GM23338 (cell line): ENCODE measurements at regions not wholly inside any gene's neighbourhood (a gene's known extent, or its start where the extent isn't known, plus 50 kb on each side); places are given as distances from the start of the nearest gene placed in this dataset.

Experiments
- ATAC-seq: fragments of 200-7000 bp; cut with Tn5 transposase; 3 replicates; pipeline ENCODE4 v1.9.1; 2020
- DNase-seq: peaks from one replicate; pipeline ENCODE4 v3.0.0-alpha.2; 2015; ENCODE audit warnings: low spot score
- H2AFZ ChIP-seq: fragments of 200-600 bp; sonication (generic); 2 replicates; pipeline ENCODE4 v1.8.0; 2016; ENCODE audit warnings: antibody characterized with exemption, mild to moderate bottlenecking, moderate library complexity
- H3F3A ChIP-seq: fragments of 200-600 bp; sonication (generic); replicated peaks from 2 replicates; pipeline ENCODE4 v1.8.0; 2017; ENCODE audit warnings: antibody characterized with exemption, mixed run types, low read depth
- H3K27ac ChIP-seq: fragments of 200-600 bp; sonication (generic); 2 replicates; pipeline ENCODE4 v1.6.1; 2016; ENCODE audit warnings: low read depth
- H3K27me3 ChIP-seq: fragments of 200-600 bp; sonication (generic); 2 replicates; pipeline ENCODE4 v1.8.0; 2016; ENCODE audit warnings: mild to moderate bottlenecking, mixed run types, moderate library complexity; ENCODE audit not compliant: insufficient read depth
- H3K36me3 ChIP-seq: fragments of 200-600 bp; sonication (generic); 2 replicates; pipeline ENCODE4 v1.8.0; 2016; ENCODE audit warnings: mild to moderate bottlenecking; ENCODE audit not compliant: insufficient read depth
- H3K4me1 ChIP-seq: fragments of 200-600 bp; sonication (generic); 2 replicates; pipeline ENCODE4 v1.8.0; 2016; ENCODE audit warnings: mild to moderate bottlenecking, moderate library complexity; ENCODE audit not compliant: insufficient read depth
- H3K4me2 ChIP-seq: fragments of 200-600 bp; sonication (generic); 2 replicates; pipeline ENCODE4 v1.7.1; 2017; ENCODE audit warnings: mixed run types
- H3K4me3 ChIP-seq: fragments of 200-600 bp; sonication (generic); 2 replicates; pipeline ENCODE4 v1.6.1; 2016; ENCODE audit warnings: mixed run types
- H3K79me2 ChIP-seq: fragments of 200-600 bp; sonication (generic); replicated peaks from 2 replicates; pipeline ENCODE4 v1.8.0; 2017; ENCODE audit warnings: mild to moderate bottlenecking; ENCODE audit not compliant: insufficient read depth
- H3K9me2 ChIP-seq: fragments of 200-600 bp; sonication (generic); 2 replicates; pipeline ENCODE4 v1.8.0; 2017; ENCODE audit not compliant: insufficient read depth
- H4K20me1 ChIP-seq: fragments of 200-600 bp; sonication (generic); replicated peaks from 2 replicates; pipeline ENCODE4 v1.8.0; 2017; ENCODE audit warnings: mild to moderate bottlenecking; ENCODE audit not compliant: insufficient read depth
- H3K27ac Mint-ChIP-seq: 2 replicates; pipeline ENCODE4 v1.8.0; 2020; ENCODE audit warnings: inconsistent platforms, mild to moderate bottlenecking, moderate library complexity, mixed read lengths
- H3K27me3 Mint-ChIP-seq: 3 replicates; pipeline ENCODE4 v1.8.0; 2022; ENCODE audit warnings: low read depth, mild to moderate bottlenecking, moderate library complexity, mixed read lengths, inconsistent platforms; ENCODE audit not compliant: insufficient read depth, poor library complexity
- H3K36me3 Mint-ChIP-seq: 3 replicates; pipeline ENCODE4 v1.8.0; 2021; ENCODE audit warnings: low read depth, mild to moderate bottlenecking, inconsistent platforms, moderate library complexity, mixed read lengths
- H3K4me1 Mint-ChIP-seq: 3 replicates; pipeline ENCODE4 v1.8.0; 2020; ENCODE audit warnings: mild to moderate bottlenecking, inconsistent platforms, mixed read lengths
- H3K4me3 Mint-ChIP-seq: 3 replicates; pipeline ENCODE4 v1.8.0; 2021; ENCODE audit warnings: moderate library complexity, mild to moderate bottlenecking, inconsistent platforms, mixed read lengths
- H3K9me3 Mint-ChIP-seq: 3 replicates; pipeline ENCODE4 v1.8.0; 2020; ENCODE audit warnings: moderate library complexity, mild to moderate bottlenecking, inconsistent platforms, mixed read lengths
- CREB1 ChIP-seq: fragments of 250-450 bp; sonication (Bioruptor Pico); IDR thresholded peaks from 2 replicates; pipeline ENCODE4 v1.5.0; 2020; ENCODE audit warnings: low read depth, mild to moderate bottlenecking, moderate library complexity
- EZH2 ChIP-seq: fragments of 200-600 bp; sonication (generic); IDR thresholded peaks from one replicate; pipeline ENCODE4 v1.8.0; 2017; ENCODE audit warnings: antibody characterized with exemption, mild to moderate bottlenecking, low read depth; ENCODE audit not compliant: unreplicated experiment
- EZH2phosphoT487 ChIP-seq: fragments of 200-600 bp; sonication (generic); IDR thresholded peaks from one replicate; pipeline ENCODE4 v1.8.1; 2018; ENCODE audit warnings: antibody characterized with exemption; ENCODE audit not compliant: unreplicated experiment
- NANOG ChIP-seq: IDR thresholded peaks from 2 replicates; pipeline ENCODE4 v1.6.1; 2016; ENCODE audit warnings: antibody characterized with exemption, borderline replicate concordance
- REST ChIP-seq: IDR thresholded peaks from one replicate; pipeline ENCODE4 v1.6.1; 2018; ENCODE audit warnings: antibody characterized with exemption; ENCODE audit not compliant: unreplicated experiment
- STAT1 ChIP-seq: IDR thresholded peaks from one replicate; pipeline ENCODE4 v1.6.1; 2016; ENCODE audit warnings: antibody characterized with exemption; ENCODE audit not compliant: unreplicated experiment
- ZNF114 ChIP-seq: fragments of 250-450 bp; sonication (Bioruptor Pico); IDR thresholded peaks from 2 replicates; pipeline ENCODE4 v1.5.0; 2020; ENCODE audit warnings: mild to moderate bottlenecking, moderate library complexity
- ZNF331 ChIP-seq: fragments of 250-450 bp; sonication (Bioruptor Pico); IDR thresholded peaks from 2 replicates; pipeline ENCODE4 v1.5.0; 2020; ENCODE audit warnings: low read depth, mild to moderate bottlenecking, moderate library complexity
- ZNF462 ChIP-seq: fragments of 250-450 bp; sonication (Bioruptor Pico); IDR thresholded peaks from 2 replicates; pipeline ENCODE4 v1.5.0; 2020; ENCODE audit warnings: mild to moderate bottlenecking, moderate library complexity
- TF ChIP-seq, protein P1 (sequence below), 2 experiments: fragments of 200-600 bp in 1 of 2; sonication (generic) in 1 of 2; conservative IDR thresholded peaks; 2 replicates each; pipeline versions ENCODE4 v1.5.1 to v1.6.1; 2016 to 2017; ENCODE audit warnings: antibody characterized with exemption in 2 of 2, low read depth in 2 of 2, mild to moderate bottlenecking in 2 of 2, moderate library complexity in 1 of 2

GRCh38 chr3:181985386-181985785 is 273.7 kb downstream of the SOX2 start:
- no peak overlapping the region for H3K4me3 Mint-ChIP-seq
- H3K27ac ChIP-seq = no peak overlapping the region
- peaks cover 2% of the 10 kb centered on the region for H3K27me3 Mint-ChIP-seq
- DNase-seq (no peak), ATAC-seq (no peak)
- no peak for TF ChIP-seq EZH2
- H4K20me1 ChIP-seq = no peaks in the 10 kb centered on the region
- H3K36me3 Mint-ChIP-seq = no peaks in the 10 kb centered on the region
- H3K27ac Mint-ChIP-seq = no peak overlapping the region
- no peak overlapping the region for H3K4me3 ChIP-seq
- no peaks in the 10 kb centered on the region for H3K27me3 ChIP-seq
- no peaks in the 10 kb centered on the region for H3F3A ChIP-seq
- H3K79me2 ChIP-seq = no peaks in the 10 kb centered on the region
- H3K9me2 ChIP-seq = no peaks in the 10 kb centered on the region
- H3K4me2 ChIP-seq = no peak overlapping the region
- H2AFZ ChIP-seq = no peak overlapping the region
- peaks cover 11% of the 10 kb centered on the region for H3K4me1 Mint-ChIP-seq
- H3K9me3 Mint-ChIP-seq = no peaks in the 10 kb centered on the region
- H3K36me3 ChIP-seq = no peaks in the 10 kb centered on the region
- no peaks in the 10 kb centered on the region for H3K4me1 ChIP-seq

DNA sequence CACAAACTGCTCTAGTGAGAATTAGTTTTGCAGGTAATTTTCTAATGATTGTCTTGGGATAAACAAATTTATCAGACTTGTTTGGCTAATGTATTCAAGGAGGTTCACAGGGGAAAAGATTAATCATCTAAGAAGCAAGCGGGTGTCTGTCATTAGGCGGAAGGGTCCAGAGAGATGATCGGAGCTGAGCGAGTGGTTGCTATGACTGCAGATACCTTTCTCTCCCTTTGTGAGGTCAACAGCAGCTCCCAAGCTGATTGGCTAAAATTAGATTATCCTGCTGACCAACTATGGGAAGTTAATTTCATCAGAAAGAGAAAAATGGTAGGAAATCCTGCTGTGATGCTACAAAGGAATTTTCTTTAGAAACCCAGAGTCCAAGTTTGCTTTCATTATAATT is 276.0 kb downstream of the SOX2 start:
- H3K9me3 Mint-ChIP-seq = no peaks in the 10 kb centered on the region
- no peak overlapping the region for H3K4me2 ChIP-seq
- H3K4me3 ChIP-seq = no peak overlapping the region
- H3K36me3 Mint-ChIP-seq = no peaks in the 10 kb centered on the region
- no peaks in the 10 kb centered on the region for H3F3A ChIP-seq
- H3K27me3 Mint-ChIP-seq = peaks cover 2% of the 10 kb centered on the region
- peaks cover 6% of the 10 kb centered on the region for H3K4me1 Mint-ChIP-seq
- no peaks in the 10 kb centered on the region for H3K36me3 ChIP-seq
- ATAC-seq = 0 out of 3 replicates have a peak, but pooled peaks have one; percentile 28
- no peaks in the 10 kb centered on the region for H4K20me1 ChIP-seq
- no peak overlapping the region for H3K27ac ChIP-seq
- no peaks in the 10 kb centered on the region for H3K4me1 ChIP-seq
- H3K4me3 Mint-ChIP-seq = no peak overlapping the region
- no peaks in the 10 kb centered on the region for H3K9me2 ChIP-seq
- no peaks in the 10 kb centered on the region for H3K27me3 ChIP-seq
- no peak for DNase-seq
- H2AFZ ChIP-seq = no peak overlapping the region
- H3K27ac Mint-ChIP-seq = no peak overlapping the region
- no peaks in the 10 kb centered on the region for H3K79me2 ChIP-seq
- TF ChIP-seq ZNF462 (CRISPR knock-in tag) (no peak), CREB1 (no peak), NANOG (no peak), EZH2phosphoT487 (no peak), STAT1 (no peak), REST (no peak), ZNF331 (CRISPR knock-in tag) (no peak), ZNF114 (CRISPR knock-in tag) (no peak), EZH2 (no peak)
- TF ChIP-seq, protein P1, sequence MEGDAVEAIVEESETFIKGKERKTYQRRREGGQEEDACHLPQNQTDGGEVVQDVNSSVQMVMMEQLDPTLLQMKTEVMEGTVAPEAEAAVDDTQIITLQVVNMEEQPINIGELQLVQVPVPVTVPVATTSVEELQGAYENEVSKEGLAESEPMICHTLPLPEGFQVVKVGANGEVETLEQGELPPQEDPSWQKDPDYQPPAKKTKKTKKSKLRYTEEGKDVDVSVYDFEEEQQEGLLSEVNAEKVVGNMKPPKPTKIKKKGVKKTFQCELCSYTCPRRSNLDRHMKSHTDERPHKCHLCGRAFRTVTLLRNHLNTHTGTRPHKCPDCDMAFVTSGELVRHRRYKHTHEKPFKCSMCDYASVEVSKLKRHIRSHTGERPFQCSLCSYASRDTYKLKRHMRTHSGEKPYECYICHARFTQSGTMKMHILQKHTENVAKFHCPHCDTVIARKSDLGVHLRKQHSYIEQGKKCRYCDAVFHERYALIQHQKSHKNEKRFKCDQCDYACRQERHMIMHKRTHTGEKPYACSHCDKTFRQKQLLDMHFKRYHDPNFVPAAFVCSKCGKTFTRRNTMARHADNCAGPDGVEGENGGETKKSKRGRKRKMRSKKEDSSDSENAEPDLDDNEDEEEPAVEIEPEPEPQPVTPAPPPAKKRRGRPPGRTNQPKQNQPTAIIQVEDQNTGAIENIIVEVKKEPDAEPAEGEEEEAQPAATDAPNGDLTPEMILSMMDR (conservative IDR thresholded peaks at IDR 0.05; ENCODE audit: low read depth in 2 of 2) = no peak
